KBM-7 (cell line): ENCODE measurements at regions not wholly inside any gene's neighbourhood (a gene's known extent, or its start where the extent isn't known, plus 50 kb on each side); places are given as distances from the start of the nearest gene placed in this dataset.

Source experiments
- DNase-seq: peaks from one replicate; pipeline ENCODE4 v3.0.0-alpha.2; 2015
- in situ Hi-C: fragments of 300-500 bp; cut with MboI; formaldehyde crosslinking; loops from 2 replicates; pipeline ENCODE4 v1.14.3; 2020; ENCODE audit warnings: low sequenced_read_pairs, low pct_unique_long_range_greater_than_20kb, mixed read lengths

- DNase-seq: no peak
- in situ Hi-C loops: loop anchor here (25.0 kb wide), 1 partner anchor 710 kb away; no protein-coding TSS in a partner anchor
These were observed 126.8 kb upstream of the LGALSL start for GRCh38 chr2:64327129-64327509.

GRCh38 chr2:64327510-64328414, 126.2 kb upstream of the LGALSL start:
- peak; percentile 51 for DNase-seq
- in situ Hi-C loops: loop anchor here (25.0 kb wide), 1 partner anchor 710 kb away; no protein-coding TSS in a partner anchor

GRCh38 chr2:64328415-64328722, 125.6 kb upstream of the LGALSL start:
- DNase-seq: no peak
- in situ Hi-C loops: loop anchor here (25.0 kb wide), 1 partner anchor 709 kb away; no protein-coding TSS in a partner anchor

GRCh38 chr2:64328756-64329155, 125.2 kb upstream of the LGALSL start:
- DNase-seq: no peak
- in situ Hi-C loops: loop anchor here (25.0 kb wide), 1 partner anchor 709 kb away; no protein-coding TSS in a partner anchor

GRCh38 chr2:64329848-64330247, 124.1 kb upstream of the LGALSL start:
- DNase-seq: no peak
- in situ Hi-C loops: loop anchor here (10.0 to 25.0 kb wide), 2 partner anchors 155 to 707 kb away; no protein-coding TSS in a partner anchor

GRCh38 chr2:64330281-64331113, 123.5 kb upstream of the LGALSL start:
- DNase-seq: peak; percentile 78
- in situ Hi-C loops: loop anchor here (10.0 to 25.0 kb wide), 2 partner anchors 154 to 707 kb away; no protein-coding TSS in a partner anchor

- DNase-seq: no peak
- in situ Hi-C loops: loop anchor here (10.0 to 25.0 kb wide), 2 partner anchors 154 to 706 kb away; no protein-coding TSS in a partner anchor
These were observed 122.8 kb upstream of the LGALSL start for GRCh38 chr2:64331114-64331645.

- DNase-seq: no peak
- in situ Hi-C loops: loop anchor here (10.0 to 25.0 kb wide), 2 partner anchors 153 to 705 kb away; no protein-coding TSS in a partner anchor
These were observed 121.9 kb upstream of the LGALSL start for GRCh38 chr2:64331849-64332699.

- DNase-seq: no peak
- in situ Hi-C loops: loop anchor here (10.0 to 25.0 kb wide), 2 partner anchors 149 to 701 kb away; no protein-coding TSS in a partner anchor
These were observed 117.8 kb upstream of the LGALSL start for GRCh38 chr2:64336171-64336570.

- DNase-seq: no peak
- in situ Hi-C loops: loop anchor here (10.0 to 25.0 kb wide), 2 partner anchors 147 to 700 kb away; no protein-coding TSS in a partner anchor
These were observed 116.6 kb upstream of the LGALSL start for GRCh38 chr2:64337314-64337713.

- DNase-seq: no peak
- in situ Hi-C loops: loop anchor here (10.0 to 25.0 kb wide), 2 partner anchors 147 to 699 kb away; no protein-coding TSS in a partner anchor
These were observed 115.9 kb upstream of the LGALSL start for GRCh38 chr2:64338108-64338507.

- no peak for DNase-seq
- in situ Hi-C loops: loop anchor here (10.0 to 25.0 kb wide), 2 partner anchors 146 to 698 kb away; no protein-coding TSS in a partner anchor
These were observed 115.0 kb upstream of the LGALSL start for GRCh38 chr2:64338910-64339500.

GRCh38 chr2:64341461-64341860, 112.5 kb upstream of the LGALSL start:
- in situ Hi-C loops: loop anchor here (25.0 kb wide), 1 partner anchor 696 kb away; no protein-coding TSS in a partner anchor
- no peak for DNase-seq

GRCh38 chr2:64342195-64343099, 111.5 kb upstream of the LGALSL start:
- no peak for DNase-seq
- in situ Hi-C loops: loop anchor here (25.0 kb wide), 1 partner anchor 695 kb away; no protein-coding TSS in a partner anchor

- DNase-seq: no peak
- in situ Hi-C loops: loop anchor here (25.0 kb wide), 1 partner anchor 692 kb away; no protein-coding TSS in a partner anchor
These were observed 108.9 kb upstream of the LGALSL start for GRCh38 chr2:64344999-64345576.

- DNase-seq: no peak
- in situ Hi-C loops: loop anchor here (25.0 kb wide), 1 partner anchor 691 kb away; no protein-coding TSS in a partner anchor
These were observed 108.0 kb upstream of the LGALSL start for GRCh38 chr2:64345998-64346397.
